ENCODE measurements at regions not wholly inside any gene's neighbourhood (a gene's known extent, or its start where the extent isn't known, plus 50 kb on each side); places are given as distances from the start of the nearest gene placed in this dataset.

DNA sequence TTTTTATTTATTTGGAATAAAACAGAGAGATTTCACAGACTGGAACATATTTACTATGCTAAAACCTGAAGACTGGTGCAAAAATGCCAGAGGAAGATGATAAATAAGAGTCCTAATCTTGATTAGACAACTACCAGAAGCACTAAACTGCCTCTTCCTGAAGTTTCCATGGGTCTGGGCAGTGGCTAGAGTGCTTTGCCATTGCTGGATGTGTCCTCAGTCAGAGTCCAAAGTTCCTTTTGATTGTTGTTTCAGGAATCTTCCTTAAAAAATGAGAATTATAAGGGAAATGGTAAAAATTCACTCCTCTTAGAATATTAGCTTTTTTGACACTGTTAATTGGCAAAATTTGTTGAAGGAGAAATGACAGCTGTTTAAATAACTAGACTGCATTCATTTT lies 86.3 kb upstream of the AHR start:
- ATAC-seq (ENCODE audit: low FRiP score in 2 of 2) (no peak), DNase-seq (no peak)
- TF ChIP-seq EP300 (IDR thresholded peaks at IDR 0.05) = no peak
- TF ChIP-seq, protein P1, sequence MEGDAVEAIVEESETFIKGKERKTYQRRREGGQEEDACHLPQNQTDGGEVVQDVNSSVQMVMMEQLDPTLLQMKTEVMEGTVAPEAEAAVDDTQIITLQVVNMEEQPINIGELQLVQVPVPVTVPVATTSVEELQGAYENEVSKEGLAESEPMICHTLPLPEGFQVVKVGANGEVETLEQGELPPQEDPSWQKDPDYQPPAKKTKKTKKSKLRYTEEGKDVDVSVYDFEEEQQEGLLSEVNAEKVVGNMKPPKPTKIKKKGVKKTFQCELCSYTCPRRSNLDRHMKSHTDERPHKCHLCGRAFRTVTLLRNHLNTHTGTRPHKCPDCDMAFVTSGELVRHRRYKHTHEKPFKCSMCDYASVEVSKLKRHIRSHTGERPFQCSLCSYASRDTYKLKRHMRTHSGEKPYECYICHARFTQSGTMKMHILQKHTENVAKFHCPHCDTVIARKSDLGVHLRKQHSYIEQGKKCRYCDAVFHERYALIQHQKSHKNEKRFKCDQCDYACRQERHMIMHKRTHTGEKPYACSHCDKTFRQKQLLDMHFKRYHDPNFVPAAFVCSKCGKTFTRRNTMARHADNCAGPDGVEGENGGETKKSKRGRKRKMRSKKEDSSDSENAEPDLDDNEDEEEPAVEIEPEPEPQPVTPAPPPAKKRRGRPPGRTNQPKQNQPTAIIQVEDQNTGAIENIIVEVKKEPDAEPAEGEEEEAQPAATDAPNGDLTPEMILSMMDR (IDR thresholded peaks at IDR 0.05) = no peak
- no peak for TF ChIP-seq POLR2AphosphoS5 (IDR thresholded peaks at IDR 0.05)
- no peak for TF ChIP-seq POLR2A (IDR thresholded peaks at IDR 0.05)
- Histone ChIP-seq H3K4me1 (peaks cover 0 to 5% (median 2%) of the 10 kb centered on the region in 4 donors), H3K9me3 (no peaks in the 10 kb centered on the region), H3K36me3 (no peaks in the 10 kb centered on the region), H3K27ac (no peak overlapping the region), H3K27me3 (no peaks in the 10 kb centered on the region), H3K4me3 (no peak overlapping the region)

DNA sequence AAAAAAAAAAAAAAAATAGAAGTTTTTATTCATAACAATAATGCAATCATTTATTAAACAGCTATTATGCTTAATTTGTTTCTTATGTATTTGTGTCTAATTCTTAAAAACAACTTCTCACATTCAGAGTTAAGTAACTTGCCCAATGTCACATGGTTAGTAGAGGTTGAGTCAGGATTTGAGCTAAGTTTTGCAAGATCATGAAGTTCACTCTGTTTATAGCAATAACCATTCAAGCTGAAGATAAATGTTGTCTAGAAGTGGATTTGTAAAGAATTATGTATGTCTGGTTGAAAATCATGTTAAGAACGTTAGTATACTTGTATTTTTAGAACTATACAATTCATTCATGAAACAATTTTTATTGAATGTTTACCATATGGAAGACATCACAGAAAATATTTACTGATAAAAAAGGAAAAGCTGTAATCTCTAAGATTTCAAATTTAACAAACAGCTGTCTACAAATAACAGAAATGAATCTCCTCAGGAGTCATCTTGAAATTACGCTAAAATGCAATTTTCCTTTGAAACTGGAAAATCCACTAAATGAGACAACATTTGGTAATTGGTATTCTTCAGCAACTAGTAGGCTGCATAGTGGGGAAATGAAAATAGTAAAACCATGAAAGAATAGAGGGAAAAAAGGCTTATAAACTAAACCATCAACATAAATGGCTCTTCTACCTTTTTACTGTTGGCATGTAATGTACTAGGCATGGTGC lies 70.5 kb upstream of the AHR start:
- Histone ChIP-seq H3K27ac (no peak overlapping the region), H3K4me1 (no peaks in the 10 kb centered on the region), H3K9me3 (no peaks in the 10 kb centered on the region), H3K27me3 (peaks cover 0 to 3% (median 0%) of the 10 kb centered on the region in 4 donors), H3K36me3 (no peaks in the 10 kb centered on the region), H3K4me3 (no peak overlapping the region)
- no peak for TF ChIP-seq EP300 (IDR thresholded peaks at IDR 0.05)
- TF ChIP-seq POLR2AphosphoS5 (IDR thresholded peaks at IDR 0.05) = no peak
- TF ChIP-seq, protein P1 (IDR thresholded peaks at IDR 0.05) = no peak
- TF ChIP-seq POLR2A (IDR thresholded peaks at IDR 0.05) = no peak
- ATAC-seq (ENCODE audit: low FRiP score in 2 of 2) (no peak), DNase-seq (no peak)
- WGBS, 2 donors = 78 to 82% methylated on average over 2 of the region's 2 CpGs

- DNase-seq = no peak
- ATAC-seq (ENCODE audit: low FRiP score in 2 of 2) = no peak
- Histone ChIP-seq H3K4me3 (no peak overlapping the region), H3K27me3 (peaks cover 0 to 3% (median 0%) of the 10 kb centered on the region in 4 donors), H3K9me3 (no peaks in the 10 kb centered on the region), H3K27ac (no peak overlapping the region), H3K4me1 (no peaks in the 10 kb centered on the region), H3K36me3 (no peaks in the 10 kb centered on the region)
- WGBS, 2 donors = 83 to 88% methylated on average over 2 of the region's 2 CpGs
- TF ChIP-seq POLR2AphosphoS5 (IDR thresholded peaks at IDR 0.05) (no peak), EP300 (IDR thresholded peaks at IDR 0.05) (no peak), POLR2A (IDR thresholded peaks at IDR 0.05) (no peak)
- TF ChIP-seq, protein P1 (IDR thresholded peaks at IDR 0.05) = no peak
Observed at GRCh38 chr7:17229228-17229627, 69.2 kb upstream of the AHR start.

DNA sequence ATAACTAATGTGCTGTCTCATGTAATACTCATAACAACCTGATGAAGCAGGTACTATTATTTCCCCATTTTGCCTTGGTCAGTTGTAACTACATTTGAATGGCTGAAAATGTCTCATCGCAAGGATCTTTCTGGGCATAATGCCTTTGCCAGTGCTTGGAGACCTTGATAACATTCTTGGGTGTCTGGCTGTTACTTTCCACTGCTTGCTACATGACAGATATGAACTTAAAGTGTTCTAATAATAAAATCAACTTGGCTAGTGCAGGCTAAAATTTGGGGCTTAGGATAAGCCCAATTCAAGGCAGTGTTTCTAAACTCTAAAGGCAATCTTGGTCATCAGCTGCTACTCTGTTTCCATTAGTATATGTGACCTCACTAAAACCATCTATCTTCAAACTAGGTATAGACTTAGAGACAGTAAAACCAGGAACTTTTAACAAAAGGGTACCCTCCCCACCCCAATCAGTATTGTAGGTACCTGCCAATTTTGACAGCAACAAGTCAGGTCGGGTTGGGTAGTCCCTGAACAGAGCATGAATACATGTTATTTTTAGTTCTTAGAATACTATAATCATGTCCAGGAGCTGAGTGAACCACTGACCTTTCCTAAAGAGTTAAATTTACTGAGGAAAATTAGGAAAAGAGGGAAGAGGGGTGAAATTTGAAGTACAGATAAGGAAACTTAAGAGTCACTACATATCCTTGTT lies 68.2 kb upstream of the AHR start:
- no peak for ATAC-seq (ENCODE audit: low FRiP score in 2 of 2)
- no peak overlapping the region for H3K27ac ChIP-seq

More for the DNA sequence above, 68.2 kb upstream of the AHR start:
- peaks cover 0 to 3% (median 0%) of the 10 kb centered on the region in 4 donors for H3K27me3 ChIP-seq
- DNase-seq = no peak
- no peaks in the 10 kb centered on the region for H3K4me1 ChIP-seq
- H3K36me3 ChIP-seq = no peaks in the 10 kb centered on the region
- no peaks in the 10 kb centered on the region for H3K9me3 ChIP-seq
- TF ChIP-seq POLR2AphosphoS5 (IDR thresholded peaks at IDR 0.05) = no peak
- TF ChIP-seq, protein P1 (IDR thresholded peaks at IDR 0.05) = no peak
- TF ChIP-seq EP300 (IDR thresholded peaks at IDR 0.05) = no peak
- TF ChIP-seq POLR2A (IDR thresholded peaks at IDR 0.05) = no peak
- WGBS, 2 donors = 74 to 79% methylated on average over 2 of the region's 2 CpGs
- no peak overlapping the region for H3K4me3 ChIP-seq
